WERI-Rb-1 (cell line): ENCODE measurements at regions not wholly inside any gene's neighbourhood (a gene's known extent, or its start where the extent isn't known, plus 50 kb on each side); places are given as distances from the start of the nearest gene placed in this dataset.
A peak's percentile ranks its signal among the peaks of the same experiment; 100 is the strongest.
"Not testable (repeated sequence)": the region's sequence is repeated elsewhere in the genome, so short reads cannot be mapped to it uniquely, and the experiment has no call there.

Experiments used
- DNase-seq: peaks from one replicate; pipeline ENCODE4 v3.0.0-alpha.2; 2020
- H3K27ac ChIP-seq: fragments of 250-450 bp; sonication (Bioruptor Pico); 2 replicates; pipeline ENCODE4 v1.5.1; 2020; ENCODE audit warnings: mild to moderate bottlenecking, moderate library complexity
- H3K27me3 ChIP-seq: fragments of 250-450 bp; sonication (Bioruptor Pico); 2 replicates; pipeline ENCODE4 v1.5.1; 2021; ENCODE audit warnings: mild to moderate bottlenecking, low read depth, moderate library complexity; ENCODE audit not compliant: insufficient read depth, severe bottlenecking
- H3K36me3 ChIP-seq: fragments of 250-450 bp; sonication (Bioruptor Pico); 2 replicates; pipeline ENCODE4 v1.5.1; 2020; ENCODE audit warnings: mild to moderate bottlenecking, moderate library complexity
- H3K4me3 ChIP-seq: 2 replicates; pipeline ENCODE4 v1.5.1; 2011; ENCODE audit warnings: low read depth, mild to moderate bottlenecking, control low read depth, low read length
- H3K9me3 ChIP-seq: fragments of 250-450 bp; sonication (Bioruptor Pico); 2 replicates; pipeline ENCODE4 v1.5.1; 2021; ENCODE audit warnings: mild to moderate bottlenecking, moderate library complexity; ENCODE audit not compliant: severe bottlenecking
- TF ChIP-seq, protein P1 (sequence below): IDR thresholded peaks from 2 replicates; pipeline ENCODE4 v1.5.1; 2011; ENCODE audit warnings: low read depth, mild to moderate bottlenecking, control low read depth, inconsistent platforms, low read length

DNA sequence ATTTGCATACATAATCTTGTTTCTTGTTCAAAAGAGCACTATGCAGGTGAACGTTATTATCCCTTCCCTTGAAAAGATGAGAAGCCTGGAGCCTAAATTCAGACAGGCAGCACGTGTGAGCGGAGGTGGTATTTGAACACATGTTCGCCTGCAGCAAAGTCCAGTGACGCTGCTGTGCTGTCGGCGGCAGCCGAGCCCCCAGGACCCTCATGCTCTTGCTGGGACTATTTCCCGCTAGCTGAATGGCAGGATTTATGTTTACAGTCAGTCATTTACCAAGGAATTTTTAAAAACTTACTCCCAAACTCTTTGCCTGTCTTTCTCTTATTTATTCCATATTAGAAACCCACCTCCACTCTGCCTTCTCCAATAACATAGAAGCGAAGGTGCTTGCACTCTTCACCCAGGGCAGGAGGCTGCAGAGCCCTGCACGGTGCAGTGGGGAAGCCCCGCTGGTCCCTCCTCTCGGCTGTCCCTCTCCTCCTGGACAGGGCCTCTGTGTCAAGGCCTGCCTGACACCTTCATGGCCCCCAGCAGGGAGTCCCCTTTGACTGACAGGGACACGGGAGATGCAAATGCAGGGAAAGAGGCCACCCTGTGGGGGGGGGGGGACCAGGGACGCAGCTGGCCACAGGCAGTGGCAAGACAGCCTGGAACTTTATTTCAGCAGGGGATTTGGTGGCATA lies 528.5 kb upstream of the B3GAT1 start:
- peaks cover 7% of the 10 kb centered on the region for H3K27me3 ChIP-seq
- H3K36me3 ChIP-seq: no peaks in the 10 kb centered on the region
- no peak for DNase-seq
- no peak overlapping the region for H3K27ac ChIP-seq
- no peaks in the 10 kb centered on the region for H3K9me3 ChIP-seq
- no peak overlapping the region for H3K4me3 ChIP-seq
- TF ChIP-seq, protein P1, sequence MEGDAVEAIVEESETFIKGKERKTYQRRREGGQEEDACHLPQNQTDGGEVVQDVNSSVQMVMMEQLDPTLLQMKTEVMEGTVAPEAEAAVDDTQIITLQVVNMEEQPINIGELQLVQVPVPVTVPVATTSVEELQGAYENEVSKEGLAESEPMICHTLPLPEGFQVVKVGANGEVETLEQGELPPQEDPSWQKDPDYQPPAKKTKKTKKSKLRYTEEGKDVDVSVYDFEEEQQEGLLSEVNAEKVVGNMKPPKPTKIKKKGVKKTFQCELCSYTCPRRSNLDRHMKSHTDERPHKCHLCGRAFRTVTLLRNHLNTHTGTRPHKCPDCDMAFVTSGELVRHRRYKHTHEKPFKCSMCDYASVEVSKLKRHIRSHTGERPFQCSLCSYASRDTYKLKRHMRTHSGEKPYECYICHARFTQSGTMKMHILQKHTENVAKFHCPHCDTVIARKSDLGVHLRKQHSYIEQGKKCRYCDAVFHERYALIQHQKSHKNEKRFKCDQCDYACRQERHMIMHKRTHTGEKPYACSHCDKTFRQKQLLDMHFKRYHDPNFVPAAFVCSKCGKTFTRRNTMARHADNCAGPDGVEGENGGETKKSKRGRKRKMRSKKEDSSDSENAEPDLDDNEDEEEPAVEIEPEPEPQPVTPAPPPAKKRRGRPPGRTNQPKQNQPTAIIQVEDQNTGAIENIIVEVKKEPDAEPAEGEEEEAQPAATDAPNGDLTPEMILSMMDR: no peak

DNA sequence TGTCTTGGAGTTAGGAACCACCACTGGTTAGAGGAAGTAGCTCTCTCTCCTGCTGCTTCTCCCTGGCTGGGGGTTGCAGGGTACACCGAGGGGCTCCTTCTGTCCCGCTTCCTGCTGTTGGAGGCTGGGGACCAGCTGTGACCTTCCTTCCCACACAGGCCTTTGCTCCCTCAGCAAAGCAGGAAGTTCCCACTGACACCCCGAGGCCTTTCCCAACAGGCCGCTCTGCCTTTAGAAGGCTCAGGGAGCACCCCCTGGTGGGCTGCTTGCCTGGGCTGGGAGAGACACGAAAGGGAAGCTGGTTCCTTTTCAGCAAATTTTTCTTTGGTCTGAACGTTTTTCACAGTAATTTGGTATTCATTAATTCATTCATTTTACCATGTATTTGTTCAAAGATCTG lies 527.9 kb upstream of the B3GAT1 start:
- peaks cover 7% of the 10 kb centered on the region for H3K27me3 ChIP-seq
- no peaks in the 10 kb centered on the region for H3K9me3 ChIP-seq
- H3K36me3 ChIP-seq: no peaks in the 10 kb centered on the region
- H3K4me3 ChIP-seq: no peak overlapping the region
- no peak overlapping the region for H3K27ac ChIP-seq
- DNase-seq: peak; percentile 70
- TF ChIP-seq, protein P1: peak; percentile 61

DNA sequence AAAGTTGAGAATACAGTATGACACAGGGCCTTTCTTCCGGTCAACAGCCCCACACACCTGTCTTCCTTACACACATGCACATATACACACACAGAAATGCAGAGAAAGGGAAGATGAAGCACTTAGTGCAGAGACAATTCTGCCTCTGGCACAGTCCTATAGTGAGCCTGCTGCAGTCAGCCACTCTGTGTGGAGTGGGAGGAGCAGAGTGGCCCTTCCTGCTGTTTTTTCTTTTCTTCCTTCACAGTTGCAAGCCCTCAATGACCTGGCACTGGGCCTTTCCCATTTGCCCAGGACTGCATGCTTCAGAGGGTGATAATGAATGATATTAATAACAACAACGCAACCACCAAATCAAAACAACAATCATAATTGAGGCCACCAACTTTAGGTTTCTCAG lies 527.0 kb upstream of the B3GAT1 start:
- Histone ChIP-seq H3K36me3 (no peaks in the 10 kb centered on the region), H3K27ac (no peak overlapping the region), H3K4me3 (no peak overlapping the region), H3K9me3 (no peaks in the 10 kb centered on the region), H3K27me3 (peaks cover 7% of the 10 kb centered on the region)
- DNase-seq: no peak
- TF ChIP-seq, protein P1: no peak

DNA sequence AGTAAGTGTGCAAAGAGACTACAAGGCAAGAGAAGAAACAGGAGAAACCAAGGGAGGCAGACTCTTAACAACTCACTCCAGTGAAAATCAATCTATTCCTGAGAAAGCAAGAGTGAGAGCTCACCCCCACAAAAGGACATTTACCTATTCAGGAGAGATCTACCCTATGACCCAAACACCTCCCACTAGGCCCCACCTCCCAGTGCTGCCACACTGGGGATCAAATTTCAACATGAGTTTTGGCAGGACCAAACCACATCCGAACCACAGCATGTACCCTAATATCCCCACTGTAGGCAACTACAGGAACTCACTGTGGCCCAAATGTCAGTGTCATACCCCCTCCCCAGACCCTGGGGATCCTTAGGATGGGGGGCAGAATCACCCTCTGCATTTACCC lies 526.2 kb upstream of the B3GAT1 start:
- Histone ChIP-seq H3K27me3 (peaks cover 9% of the 10 kb centered on the region), H3K4me3 (no peak overlapping the region), H3K9me3 (no peaks in the 10 kb centered on the region), H3K36me3 (no peaks in the 10 kb centered on the region), H3K27ac (no peak overlapping the region)
- TF ChIP-seq, protein P1: no peak
- DNase-seq: no peak

DNA sequence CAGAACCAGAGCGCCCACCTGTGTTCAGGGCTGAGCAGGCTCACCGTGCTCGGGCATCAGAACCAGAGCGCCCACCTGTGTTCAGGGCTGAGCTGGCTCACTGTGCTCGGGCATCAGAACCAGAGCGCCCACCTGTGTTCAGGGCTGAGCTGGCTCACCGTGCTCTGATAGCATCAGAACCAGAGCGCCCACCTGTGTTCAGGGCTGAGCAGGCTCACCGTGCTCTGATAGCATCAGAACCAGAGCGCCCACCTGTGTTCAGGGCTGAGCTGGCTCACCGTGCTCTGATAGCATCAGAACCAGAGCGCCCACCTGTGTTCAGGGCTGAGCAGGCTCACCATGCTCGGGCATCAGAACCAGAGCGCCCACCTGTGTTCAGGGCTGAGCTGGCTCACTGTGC lies 525.2 kb upstream of the B3GAT1 start:
- H3K36me3 ChIP-seq, H3K27ac ChIP-seq, DNase-seq, H3K4me3 ChIP-seq, H3K9me3 ChIP-seq: not testable (repeated sequence)
- TF ChIP-seq, protein P1: 0 out of 2 replicates have a peak, but pooled peaks have one; percentile 7
- peaks cover 14% of the 10 kb centered on the region for H3K27me3 ChIP-seq

DNA sequence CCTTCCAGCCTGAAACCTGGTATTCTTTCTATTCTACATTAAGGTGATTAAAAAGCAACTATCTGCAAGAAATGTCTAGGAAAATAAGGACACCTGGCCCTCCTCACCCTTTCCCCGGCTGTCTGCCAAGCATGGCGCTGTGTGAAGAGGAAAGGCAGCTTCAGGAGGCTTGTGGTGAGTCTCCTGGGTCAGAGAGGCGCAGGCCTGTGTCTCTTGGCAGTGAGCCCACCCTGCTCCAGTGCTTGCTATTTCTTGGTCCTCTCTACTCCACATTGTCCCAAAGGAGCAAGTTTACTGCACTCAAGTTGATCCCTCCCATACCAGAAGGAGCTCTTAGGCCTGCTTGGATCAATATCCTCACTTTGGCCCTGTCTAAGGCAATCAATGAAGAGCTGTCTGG lies 520.7 kb upstream of the B3GAT1 start:
- TF ChIP-seq, protein P1: no peak
- no peak for DNase-seq

More for the DNA sequence above, 520.7 kb upstream of the B3GAT1 start:
- Histone ChIP-seq H3K36me3 (no peaks in the 10 kb centered on the region), H3K27ac (no peak overlapping the region), H3K9me3 (no peaks in the 10 kb centered on the region), H3K27me3 (peaks cover 33% of the 10 kb centered on the region), H3K4me3 (no peak overlapping the region)
